ENCODE measurements at regions not wholly inside any gene's neighbourhood (a gene's known extent, or its start where the extent isn't known, plus 50 kb on each side); places are given as distances from the start of the nearest gene placed in this dataset.
"Not testable (repeated sequence)": the region's sequence is repeated elsewhere in the genome, so short reads cannot be mapped to it uniquely, and the experiment has no call there.

DNA sequence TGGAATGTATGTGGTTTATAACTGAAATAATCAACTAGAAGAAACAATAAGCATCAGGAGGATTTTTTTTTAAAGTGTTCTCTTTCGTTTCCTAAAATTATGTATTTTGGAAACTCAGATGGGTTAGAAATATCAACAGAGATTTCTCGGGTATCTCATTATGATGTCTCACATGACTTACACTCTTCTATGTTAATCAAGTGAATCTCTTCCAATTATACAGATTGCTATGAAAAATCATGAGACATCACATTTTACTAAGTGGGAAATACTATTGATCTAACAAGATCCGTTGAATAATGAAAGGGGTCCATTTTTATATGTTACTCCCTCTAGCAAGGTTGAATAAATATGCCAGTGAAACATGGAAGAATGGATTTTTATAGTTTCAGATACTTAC lies 54.7 kb upstream of the NRIP1 start:
- DNase-seq (ENCODE audit: low spot score in 2 of 2) (no peak), FAIRE-seq (no peak)

DNA sequence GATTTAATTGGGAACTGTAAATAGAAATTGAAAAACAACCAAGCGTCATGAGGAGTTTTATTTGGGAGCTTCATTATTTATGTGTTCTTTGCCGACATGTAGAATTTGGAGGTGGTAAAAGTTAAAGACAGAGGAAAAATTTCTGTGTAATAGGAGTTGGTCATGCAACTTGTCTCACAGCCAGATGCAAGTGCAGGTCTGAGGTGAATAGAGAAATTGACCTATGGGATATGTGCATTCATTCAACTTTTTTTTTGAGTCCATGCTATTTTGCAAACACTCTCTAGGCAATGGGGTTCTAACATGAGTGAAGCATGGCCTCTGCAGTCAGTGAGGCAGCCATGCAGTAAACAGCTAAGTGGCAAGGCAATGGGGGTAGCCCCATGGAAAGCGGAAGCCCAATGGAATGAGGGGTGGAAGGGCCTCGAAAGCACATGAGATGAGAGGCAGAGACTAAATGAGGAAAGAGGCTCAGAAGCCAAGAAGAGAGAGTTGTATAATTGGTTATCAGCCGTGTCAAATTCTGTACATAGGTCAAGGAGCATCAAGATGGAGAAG lies 56.4 kb upstream of the NRIP1 start:
- DNase-seq (ENCODE audit: low spot score in 2 of 2) (no peak), FAIRE-seq (no peak)

- FAIRE-seq (no peak), DNase-seq (ENCODE audit: low spot score in 2 of 2) (no peak)
These were observed 56.9 kb upstream of the NRIP1 start for GRCh38 chr21:15121655-15122120.

DNA sequence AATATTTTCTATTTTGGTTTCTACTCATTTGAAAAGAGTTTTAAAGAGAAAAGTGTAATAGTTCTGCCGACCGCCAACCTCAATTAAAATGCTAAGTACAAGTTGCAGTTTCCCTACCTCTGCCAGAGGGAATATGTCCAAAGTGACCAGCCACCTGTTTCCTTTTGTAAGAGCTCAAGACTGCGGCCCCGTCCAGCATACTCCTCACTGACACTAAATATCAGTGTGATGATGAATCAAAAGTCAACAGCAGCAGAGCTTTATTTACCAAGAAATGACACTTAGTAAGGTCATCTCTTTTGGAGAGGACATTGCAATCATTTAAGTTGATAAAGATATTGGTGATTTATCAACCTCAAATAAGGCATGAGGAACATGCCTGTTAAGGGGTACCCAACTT lies 57.4 kb upstream of the NRIP1 start:
- DNase-seq (ENCODE audit: low spot score in 2 of 2) (no peak), FAIRE-seq (no peak)

DNA sequence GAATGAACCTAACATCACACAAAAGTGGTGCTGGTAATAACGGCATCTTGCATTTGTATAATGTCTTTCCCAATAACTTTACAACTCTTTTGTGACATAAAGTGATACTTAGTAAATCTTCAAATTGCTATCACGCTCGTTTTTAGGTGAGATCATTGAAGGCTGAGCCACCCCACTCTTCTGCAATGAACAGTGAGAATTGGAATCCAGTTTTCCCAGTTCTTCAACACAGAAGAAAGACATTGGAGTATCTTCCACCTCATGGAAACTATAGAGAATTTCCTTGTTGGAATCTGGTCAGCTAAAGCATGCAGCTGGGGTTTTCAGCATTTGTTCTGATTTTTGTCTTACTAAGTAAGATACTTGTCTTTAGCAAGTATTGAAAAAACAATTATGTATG lies 59.9 kb upstream of the NRIP1 start:
- FAIRE-seq (no peak), DNase-seq (ENCODE audit: low spot score in 2 of 2) (no peak)

- FAIRE-seq (no peak), DNase-seq (ENCODE audit: low spot score in 2 of 2) (no peak)
These were observed 62.1 kb upstream of the NRIP1 start for GRCh38 chr21:15126948-15127347.

GRCh38 chr21:15127437-15127836 lies 62.6 kb upstream of the NRIP1 start:
- no peak for DNase-seq (ENCODE audit: low spot score in 2 of 2)
- FAIRE-seq = no peak

- FAIRE-seq = no peak
- no peak for DNase-seq (ENCODE audit: low spot score in 2 of 2)
These were observed 63.5 kb upstream of the NRIP1 start for GRCh38 chr21:15128267-15128666.

- DNase-seq (ENCODE audit: low spot score in 2 of 2); FAIRE-seq: not testable (repeated sequence)
These were observed 63.9 kb upstream of the NRIP1 start for GRCh38 chr21:15128714-15129113.

DNA sequence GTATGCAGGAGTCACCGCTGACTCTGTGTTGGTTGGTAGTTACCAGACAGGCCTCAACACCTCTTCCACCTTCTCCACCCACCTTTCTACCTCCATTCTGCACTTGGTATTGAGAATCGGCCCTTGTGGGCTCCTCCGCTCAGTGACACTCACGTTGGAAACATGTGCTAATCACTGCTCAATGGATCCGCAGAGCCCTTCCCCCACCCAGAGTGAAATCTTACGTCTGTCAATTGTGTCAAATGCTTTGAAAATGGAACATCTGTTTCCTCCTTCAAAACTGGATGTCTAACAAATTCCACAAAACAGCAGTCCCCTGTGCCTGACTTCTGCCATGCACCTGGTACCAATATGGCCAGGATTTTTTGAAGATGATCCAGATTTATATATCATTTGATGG lies 65.5 kb upstream of the NRIP1 start:
- DNase-seq (ENCODE audit: low spot score in 2 of 2) = no peak
- no peak for FAIRE-seq

- FAIRE-seq = no peak
These were observed 66.0 kb upstream of the NRIP1 start for GRCh38 chr21:15130751-15131150.

GRCh38 chr21:15132781-15133180 lies 68.0 kb upstream of the NRIP1 start:
- FAIRE-seq = no peak
- DNase-seq (ENCODE audit: low spot score in 2 of 2) = no peak

More at GRCh38 chr21:15130751-15131150, 66.0 kb upstream of the NRIP1 start:
- DNase-seq (ENCODE audit: low spot score in 2 of 2) = no peak

GRCh38 chr21:15134701-15135470 lies 70.1 kb upstream of the NRIP1 start:
- DNase-seq (ENCODE audit: low spot score in 2 of 2) (no peak), FAIRE-seq (no peak)

GRCh38 chr21:15135867-15136629 lies 71.2 kb upstream of the NRIP1 start:
- DNase-seq (ENCODE audit: low spot score in 2 of 2) = no peak
- FAIRE-seq = no peak

- no peak for FAIRE-seq
- no peak for DNase-seq (ENCODE audit: low spot score in 2 of 2)
These were observed 73.7 kb upstream of the NRIP1 start for GRCh38 chr21:15138490-15138889.

- FAIRE-seq (no peak), DNase-seq (ENCODE audit: low spot score in 2 of 2) (no peak)
These were observed 75.1 kb upstream of the NRIP1 start for GRCh38 chr21:15139898-15140297.

DNA sequence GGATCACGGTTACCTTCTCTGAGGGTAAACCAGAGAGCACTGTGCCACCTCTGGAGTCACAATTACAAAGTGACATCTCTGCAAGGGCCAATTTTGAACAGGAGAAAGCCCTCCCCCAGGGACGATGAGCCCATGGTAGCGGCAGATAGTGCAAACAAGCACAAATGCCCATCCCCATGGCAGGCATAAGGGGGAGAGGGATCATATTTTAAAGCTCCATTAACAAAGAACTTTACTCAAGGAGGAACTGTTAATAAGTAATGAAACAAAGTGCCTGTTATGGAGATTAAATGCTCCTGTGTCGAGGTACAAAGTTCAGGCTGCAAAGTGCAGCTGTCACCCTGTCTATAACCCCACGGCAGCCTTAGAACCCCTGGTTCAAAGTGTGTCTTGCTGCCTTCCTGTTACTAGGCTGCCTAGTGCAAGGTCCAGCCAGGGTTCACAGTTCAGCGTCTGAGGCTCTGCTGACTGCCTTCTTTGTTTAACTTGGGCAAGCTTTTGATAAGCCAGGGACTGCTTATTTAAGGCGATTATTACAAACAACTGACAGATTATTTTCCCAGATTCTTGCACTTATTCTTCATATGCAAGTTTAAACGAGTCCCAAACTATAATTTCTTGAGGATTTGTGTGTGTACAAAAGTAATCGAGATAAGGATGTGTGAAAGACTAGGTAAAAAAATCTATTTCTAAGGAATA lies 75.7 kb upstream of the NRIP1 start:
- FAIRE-seq (no peak), DNase-seq (ENCODE audit: low spot score in 2 of 2) (no peak)

- no peak for DNase-seq (ENCODE audit: low spot score in 2 of 2)
- FAIRE-seq = no peak
These were observed 76.6 kb upstream of the NRIP1 start for GRCh38 chr21:15141261-15141970.

DNA sequence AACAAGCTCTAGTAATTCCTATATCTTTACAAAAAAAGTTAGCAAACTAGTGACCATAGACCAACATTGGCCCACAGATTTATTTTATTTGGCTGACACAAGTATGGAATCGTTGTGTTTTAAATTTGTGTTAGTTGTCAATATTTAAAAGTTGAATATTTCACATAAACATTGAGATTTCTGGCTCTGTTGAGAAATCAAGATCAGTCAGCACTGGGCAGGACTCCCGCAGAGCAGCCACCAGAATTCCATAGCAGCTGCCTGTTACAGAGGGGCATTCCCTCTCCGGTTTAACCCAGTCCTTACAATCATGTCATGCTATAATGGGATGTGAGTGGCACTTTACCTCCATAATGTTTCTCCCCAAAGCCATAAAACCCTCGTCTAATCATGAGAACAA lies 79.2 kb upstream of the NRIP1 start:
- no peak for DNase-seq (ENCODE audit: low spot score in 2 of 2)
- FAIRE-seq = no peak

GRCh38 chr21:15148437-15148836 lies 83.6 kb upstream of the NRIP1 start:
- FAIRE-seq = no peak
- DNase-seq (ENCODE audit: low spot score in 2 of 2) = no peak

All from frontal cortex (tissue), 3 donors.